Left lung (tissue), 4 donors: ENCODE measurements at regions not wholly inside any gene's neighbourhood (a gene's known extent, or its start where the extent isn't known, plus 50 kb on each side); places are given as distances from the start of the nearest gene placed in this dataset.
A peak's percentile ranks its signal among the peaks of the same experiment; 100 is the strongest.

Experiments used
- ATAC-seq: fragments of 200-7000 bp; cut with Tn5 transposase; one replicate; pipeline ENCODE4 v1.9.1; 2020; ENCODE audit warnings: moderate library complexity
- DNase-seq, 4 donors: peaks; one replicate each; pipeline ENCODE4 v3.0.0-alpha.2; 2013 to 2020
- H3K27ac ChIP-seq, 2 donors: fragments of 200-600 bp; sonication (generic) in 1 of 2; one replicate each; pipeline versions ENCODE4 v1.5.0 to v1.8.0; 2020 to 2021
- H3K27me3 ChIP-seq, 2 donors: fragments of 200-600 bp; sonication (generic) in 1 of 2; one replicate each; pipeline versions ENCODE4 v1.5.0 to v1.8.0; 2020 to 2021
- H3K36me3 ChIP-seq, 2 donors: fragments of 200-600 bp; sonication (generic) in 1 of 2; one replicate each; pipeline versions ENCODE4 v1.5.0 to v1.8.0; 2020 to 2021
- H3K4me1 ChIP-seq, 2 donors: fragments of 200-600 bp; one replicate each; pipeline ENCODE4 v1.8.0; 2021
- H3K4me3 ChIP-seq, 2 donors: fragments of 200-600 bp; sonication (generic) in 1 of 2; one replicate each; pipeline versions ENCODE4 v1.5.0 to v1.8.0; 2020 to 2021; ENCODE audit warnings: mild to moderate bottlenecking in 1 of 2
- H3K9me3 ChIP-seq, 2 donors: fragments of 200-600 bp; sonication (generic) in 1 of 2; one replicate each; pipeline versions ENCODE4 v1.5.0 to v1.8.0; 2020 to 2021
- CTCF ChIP-seq, 2 donors: fragments of 200-600 bp; sonication (generic) in 1 of 2; IDR thresholded peaks; one replicate each; pipeline versions ENCODE4 v1.5.0 to v1.8.0; 2021; ENCODE audit warnings: antibody characterized with exemption in 2 of 2
- intact Hi-C, 2 donors: fragments of 100-400 bp; cut with DNase I; formaldehyde crosslinking; loops; one replicate each; pipeline versions ENCODE4 v1.11.2 to v1.14.2; 2022
- donor health status: DM: no; HTN: yes; CAD: no.
- donor health status: DM: no; HTN: no; CAD: no.

- H3K4me1 ChIP-seq, result peaks cover 7 to 9% of the 10 kb centered on the region in 2 donors
- DNase-seq (peak in 1 of 4 donors; percentile 48), ATAC-seq (peak; percentile 81)
- no peak for TF ChIP-seq CTCF (IDR thresholded peaks at IDR 0.05)
- no peak overlapping the region for H3K4me3 ChIP-seq
- H3K36me3 ChIP-seq, result no peaks in the 10 kb centered on the region
- no peaks in the 10 kb centered on the region for H3K9me3 ChIP-seq
- H3K27ac ChIP-seq, result no peak overlapping the region
- intact Hi-C loops, result no loop called here
- no peaks in the 10 kb centered on the region for H3K27me3 ChIP-seq
Measured at GRCh38 chr2:64362562-64363026, 91.4 kb upstream of the LGALSL start.

DNA sequence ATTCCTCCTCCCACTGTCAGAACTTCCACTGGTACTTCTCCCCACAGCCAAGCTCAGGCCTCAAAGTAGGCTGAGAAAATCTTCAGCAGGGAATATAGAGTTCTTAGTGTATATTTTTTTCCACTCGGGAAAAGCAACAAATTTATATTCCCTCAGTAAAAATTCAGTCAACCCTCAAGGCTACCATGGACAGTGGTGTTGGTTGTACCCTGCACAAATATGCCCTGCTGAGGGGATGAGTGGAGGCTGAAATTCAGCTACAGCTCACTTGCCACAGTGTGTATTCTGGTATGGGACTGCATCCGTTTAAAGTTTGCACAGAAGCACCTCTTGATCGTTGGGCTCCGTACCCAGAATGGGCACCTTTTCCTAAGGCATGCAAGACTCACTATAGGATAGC is 90.8 kb upstream of the LGALSL start:
- ATAC-seq (no peak), DNase-seq (no peak)
- H3K4me1 ChIP-seq, result peaks cover 7 to 9% of the 10 kb centered on the region in 2 donors
- H3K36me3 ChIP-seq, result no peaks in the 10 kb centered on the region
- H3K27me3 ChIP-seq, result no peaks in the 10 kb centered on the region
- TF ChIP-seq CTCF (IDR thresholded peaks at IDR 0.05), result no peak
- H3K27ac ChIP-seq, result no peak overlapping the region
- intact Hi-C loops, result no loop called here
- no peak overlapping the region for H3K4me3 ChIP-seq
- no peaks in the 10 kb centered on the region for H3K9me3 ChIP-seq

DNA sequence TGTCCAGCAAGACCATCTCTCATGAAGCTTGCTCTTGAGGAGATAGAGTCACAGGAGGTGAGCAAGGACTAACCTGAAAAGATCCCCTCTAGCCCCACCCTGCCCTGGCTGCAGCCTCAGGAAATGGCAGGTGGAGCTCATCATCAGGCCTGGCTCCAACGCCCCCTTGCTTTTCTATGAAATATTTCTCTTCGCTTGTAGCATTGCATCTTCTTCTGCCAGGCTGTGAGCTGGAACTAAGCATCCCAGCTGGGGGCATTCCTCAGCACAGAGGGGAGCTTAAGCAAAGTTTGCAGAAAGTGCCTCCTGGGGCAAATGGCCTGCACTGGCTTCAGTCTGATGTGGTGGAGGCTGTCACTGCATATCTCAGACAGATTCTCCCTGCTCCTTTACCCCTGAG is 90.1 kb upstream of the LGALSL start:
- H3K27ac ChIP-seq, result no peak overlapping the region

GRCh38 chr2:64367444-64368232 is 86.3 kb upstream of the LGALSL start:
- TF ChIP-seq CTCF (IDR thresholded peaks at IDR 0.05), result no peak
- Histone ChIP-seq H3K27ac (no peak overlapping the region), H3K4me1 (no peaks in the 10 kb centered on the region), H3K27me3 (no peaks in the 10 kb centered on the region), H3K4me3 (no peak overlapping the region), H3K9me3 (no peaks in the 10 kb centered on the region), H3K36me3 (no peaks in the 10 kb centered on the region)
- DNase-seq (no peak), ATAC-seq (no peak)
- intact Hi-C loops, result no loop called here

More for the DNA sequence above, 90.1 kb upstream of the LGALSL start:
- Histone ChIP-seq H3K36me3 (no peaks in the 10 kb centered on the region), H3K27me3 (no peaks in the 10 kb centered on the region), H3K4me3 (no peak overlapping the region), H3K4me1 (peaks cover 7 to 9% of the 10 kb centered on the region in 2 donors), H3K9me3 (no peaks in the 10 kb centered on the region)
- DNase-seq (no peak), ATAC-seq (no peak)
- TF ChIP-seq CTCF (IDR thresholded peaks at IDR 0.05), result no peak
- intact Hi-C loops, result no loop called here

DNA sequence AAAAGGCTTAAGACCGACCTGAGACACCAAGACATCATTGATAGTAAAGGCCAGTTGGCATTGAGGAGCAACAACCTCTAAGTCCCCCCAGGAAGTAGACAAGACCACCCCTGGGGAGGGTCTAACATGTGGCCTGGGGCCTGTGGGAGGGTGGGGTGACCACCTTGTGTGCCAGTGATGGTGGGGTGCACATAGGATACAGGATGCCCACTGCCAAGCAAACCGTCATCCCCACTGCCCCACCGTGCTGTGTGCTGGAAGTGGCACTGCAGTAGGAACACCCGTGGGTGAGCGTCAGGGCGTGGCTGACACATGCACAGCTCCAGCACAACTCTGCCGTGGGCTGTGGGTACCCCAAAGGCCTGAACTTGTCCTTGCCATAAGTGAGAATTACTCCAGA is 84.3 kb upstream of the LGALSL start:
- H3K4me3 ChIP-seq, result no peak overlapping the region
- intact Hi-C loops, result no loop called here
- no peaks in the 10 kb centered on the region for H3K36me3 ChIP-seq
- no peak overlapping the region for H3K27ac ChIP-seq
- no peaks in the 10 kb centered on the region for H3K9me3 ChIP-seq
- no peak for ATAC-seq
- TF ChIP-seq CTCF (IDR thresholded peaks at IDR 0.05), result no peak
- H3K4me1 ChIP-seq, result no peaks in the 10 kb centered on the region
- H3K27me3 ChIP-seq, result no peaks in the 10 kb centered on the region
- DNase-seq, result no peak
